AML-193 (cell line): ENCODE measurements at regions not wholly inside any gene's neighbourhood (a gene's known extent, or its start where the extent isn't known, plus 50 kb on each side); places are given as distances from the start of the nearest gene placed in this dataset.

Source experiments
- DNase-seq, 2 experiments: peaks; one replicate each; lab custom pipeline; 2025; lab: John Stamatoyannopoulos, UW

DNA sequence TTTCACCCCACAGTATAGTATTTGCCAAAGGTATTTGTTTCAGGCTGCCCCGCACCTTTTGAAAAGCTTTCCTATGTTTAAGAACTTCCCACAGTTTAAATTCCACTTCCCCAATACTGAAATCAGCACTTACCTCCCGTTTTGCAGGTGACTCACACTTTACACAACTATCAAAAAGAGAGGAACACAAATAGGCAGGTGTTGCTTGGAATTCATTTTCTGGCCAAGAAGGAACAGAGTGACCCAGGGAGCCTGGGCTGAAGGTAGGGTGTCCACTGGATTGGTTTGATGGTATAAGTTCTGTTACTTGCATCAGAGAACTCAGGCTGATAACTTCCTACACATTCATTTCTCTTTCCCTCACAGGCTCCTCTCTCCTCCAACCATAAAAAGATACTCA is 60.1 kb upstream of the SLC30A5 start:
- DNase-seq = no peak

DNA sequence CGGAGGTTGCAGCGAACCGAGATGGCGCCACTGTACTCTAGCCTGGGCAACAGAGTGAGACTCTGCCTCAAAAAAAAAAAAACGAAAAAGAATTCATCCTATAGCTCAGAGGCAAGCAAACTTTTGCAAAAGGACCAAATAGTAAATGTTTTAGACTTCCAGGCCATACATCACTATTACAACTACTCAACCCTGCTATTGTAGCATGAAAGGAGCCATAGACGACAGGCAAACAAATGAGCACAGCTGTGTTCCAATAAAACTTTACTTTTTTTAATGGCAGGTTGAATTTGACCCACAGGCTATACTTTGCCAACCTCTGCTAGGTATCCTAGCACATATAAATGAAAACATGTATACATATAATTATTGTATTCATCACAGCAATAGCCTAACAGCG is 58.9 kb upstream of the SLC30A5 start:
- DNase-seq = no peak

DNA sequence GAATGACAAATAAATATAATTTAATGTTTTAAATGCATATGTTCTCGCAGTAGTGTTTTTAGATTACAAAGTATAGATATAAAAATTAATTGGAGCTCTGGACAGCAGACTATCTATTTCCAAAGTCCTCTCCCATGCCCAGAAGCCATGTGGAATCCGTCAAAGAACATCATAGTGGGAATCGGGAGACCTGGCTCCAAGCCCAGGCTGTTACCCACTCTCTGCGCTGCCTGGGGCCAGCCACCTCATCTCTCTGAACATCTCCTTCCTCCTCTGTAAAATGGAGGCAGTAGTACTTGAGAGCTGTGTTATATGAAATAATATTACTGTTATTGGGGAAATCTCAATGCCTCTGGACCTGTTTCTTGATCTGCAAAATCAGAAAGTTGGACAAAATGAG is 58.1 kb upstream of the SLC30A5 start:
- DNase-seq = no peak

DNA sequence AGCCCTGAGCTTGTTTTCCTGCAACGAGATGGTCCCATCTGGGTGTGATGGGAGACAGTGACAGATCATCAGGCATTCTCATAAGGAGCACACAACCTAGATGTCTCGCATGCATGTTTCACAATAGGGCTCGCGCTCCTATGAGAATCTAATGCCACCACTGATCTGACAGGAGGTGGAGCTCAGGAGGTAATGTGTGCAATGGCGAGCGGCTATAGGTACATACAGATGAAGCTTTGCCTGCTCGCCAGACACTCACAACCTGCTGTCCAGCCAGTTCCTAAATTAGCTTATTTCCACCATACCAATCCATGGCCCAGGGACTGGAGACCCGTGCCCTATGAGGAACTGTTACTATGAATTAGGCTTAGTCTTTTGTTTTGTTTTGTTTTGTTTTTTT is 55.3 kb upstream of the SLC30A5 start:
- DNase-seq = no peak

DNA sequence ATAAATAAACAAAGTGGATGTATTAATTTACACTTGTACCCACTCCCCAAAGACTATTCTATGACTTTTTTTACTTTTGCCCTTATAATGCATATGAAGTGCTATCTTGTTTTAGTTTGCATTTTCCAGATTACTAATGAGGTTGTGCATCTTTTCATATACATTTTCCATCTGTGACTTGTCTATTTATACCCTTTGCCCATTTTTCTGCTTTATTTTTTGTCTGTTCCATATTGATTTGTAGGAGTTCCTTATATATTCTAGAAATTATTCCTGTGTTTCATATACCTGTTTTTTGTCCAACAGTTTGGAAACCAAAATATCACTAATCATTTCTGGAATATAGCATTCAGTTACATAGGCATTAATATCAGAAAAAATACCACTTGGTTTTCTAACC is 54.0 kb upstream of the SLC30A5 start:
- no peak for DNase-seq

DNA sequence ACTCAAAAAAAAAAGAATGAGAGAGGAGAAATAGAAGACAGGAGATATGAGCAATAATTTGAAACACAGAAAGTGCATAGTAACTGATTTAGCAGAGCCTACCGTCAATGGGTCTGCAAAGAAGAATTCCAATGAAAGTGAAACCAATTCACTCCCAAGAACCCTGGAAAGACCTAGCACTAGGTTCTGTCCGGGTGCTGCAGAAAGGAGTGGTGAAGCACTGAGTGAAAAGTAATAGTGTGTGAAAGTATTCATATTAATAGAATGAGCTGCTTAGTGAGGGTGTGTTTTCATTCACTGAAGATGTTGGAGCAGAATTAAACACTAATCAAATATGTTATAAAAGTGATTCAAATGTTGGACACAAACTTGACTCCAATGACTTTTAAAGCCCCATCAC is 51.3 kb upstream of the SLC30A5 start:
- no peak for DNase-seq

DNA sequence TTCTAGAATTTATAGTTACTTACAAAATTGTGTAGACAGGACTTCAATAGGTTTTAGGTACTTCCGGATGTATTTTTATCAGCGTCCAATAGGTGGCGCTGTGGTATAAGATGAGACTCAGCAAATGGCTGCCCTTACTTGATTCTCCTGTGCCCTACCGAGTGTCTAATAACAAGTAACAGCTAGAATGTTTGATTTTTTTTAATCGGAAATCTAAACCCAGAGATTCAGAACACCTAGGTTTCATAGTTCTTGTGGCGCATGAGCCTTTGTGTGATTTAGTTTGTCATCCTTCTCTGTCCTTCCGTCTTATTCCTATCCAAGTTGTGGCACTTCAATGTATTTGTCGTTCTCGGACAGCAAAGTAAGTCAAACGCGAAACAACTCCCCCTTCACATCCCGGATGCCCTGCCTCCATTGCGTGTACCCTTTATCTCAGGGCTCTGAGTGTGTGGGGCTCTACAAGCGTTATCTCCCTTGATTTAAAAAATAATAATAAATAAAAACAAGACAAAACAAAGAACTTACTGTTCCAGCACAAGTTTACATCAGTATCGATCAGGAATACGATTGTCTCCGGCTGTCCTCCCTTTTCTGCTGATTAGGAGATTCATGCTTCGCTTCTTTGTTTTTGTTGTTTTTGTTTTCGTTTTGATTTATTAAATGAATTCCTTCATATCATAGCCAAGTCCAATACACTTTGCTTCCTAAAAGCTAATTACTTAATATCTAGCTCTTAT is 50.7 kb upstream of the SLC30A5 start:
- peak; percentile 86 to 88 for DNase-seq

DNA sequence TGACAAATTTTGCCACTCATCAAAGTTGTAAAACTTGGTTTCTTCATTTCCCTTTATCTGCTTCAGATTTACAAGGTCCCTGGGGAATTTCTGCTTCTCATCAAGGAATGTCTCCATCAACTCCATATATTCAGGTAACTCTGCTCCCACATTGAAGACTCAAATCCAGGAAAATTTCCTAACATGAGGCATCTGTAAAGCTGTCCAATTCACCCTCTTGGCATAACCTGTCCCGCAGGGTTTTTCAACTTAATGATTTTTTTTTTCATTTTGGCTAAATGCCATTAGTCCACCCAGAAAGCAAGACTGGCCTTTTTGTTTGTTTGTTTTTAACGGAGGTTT is 50.2 kb upstream of the SLC30A5 start:
- no peak for DNase-seq
